Non-pigmented ciliary epithelial cell (primary cell): ENCODE measurements at regions not wholly inside any gene's neighbourhood (a gene's known extent, or its start where the extent isn't known, plus 50 kb on each side); places are given as distances from the start of the nearest gene placed in this dataset.

ENCODE experiments used
- DNase-seq: peaks from one replicate; pipeline ENCODE4 v3.0.0-alpha.2; 2010; ENCODE audit warnings: low read depth

DNA sequence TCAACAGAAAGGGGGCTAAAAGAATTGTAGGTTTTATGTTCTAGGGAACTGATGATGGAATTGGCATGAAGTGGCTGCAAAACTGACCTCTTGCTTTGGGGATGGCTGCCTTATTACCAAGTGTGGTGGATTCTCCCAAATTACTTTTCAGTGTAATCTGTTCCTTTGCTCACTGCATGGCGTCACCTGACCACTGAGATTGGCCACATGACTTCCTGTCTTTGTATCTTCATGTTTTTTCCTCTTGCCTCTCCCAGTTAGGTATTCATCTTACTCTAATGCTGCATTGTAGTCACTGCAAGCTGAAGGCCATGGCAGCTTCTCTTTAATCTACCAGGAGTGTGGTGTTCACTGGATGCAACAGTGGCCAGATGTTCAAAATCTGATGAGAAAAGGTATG is 257.7 kb upstream of the TNP1 start:
- no peak for DNase-seq

GRCh38 chr2:217116610-217117009 is 256.7 kb upstream of the TNP1 start:
- no peak for DNase-seq

DNA sequence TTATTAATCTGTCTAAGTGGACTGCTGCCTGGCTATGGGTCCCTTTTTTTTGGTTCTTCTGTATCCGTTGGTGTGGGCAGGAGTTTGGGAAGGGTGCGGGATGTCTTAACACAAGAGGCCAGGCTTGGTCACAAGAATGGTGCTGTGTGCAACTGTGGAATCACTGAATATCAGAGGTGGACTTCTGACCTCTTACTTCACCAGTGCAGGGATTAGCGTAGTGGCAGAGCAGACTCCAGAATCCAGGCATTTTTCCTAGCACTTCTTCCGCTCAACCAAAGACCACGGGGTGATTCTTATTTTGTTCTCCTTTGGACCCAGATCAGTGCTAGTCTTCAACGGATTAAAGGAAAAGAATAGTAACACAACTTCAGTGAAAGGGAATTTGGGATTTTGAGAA is 254.3 kb upstream of the TNP1 start:
- DNase-seq, result no peak

- DNase-seq, result no peak
Measured at GRCh38 chr2:217113491-217113890, 253.6 kb upstream of the TNP1 start.

DNA sequence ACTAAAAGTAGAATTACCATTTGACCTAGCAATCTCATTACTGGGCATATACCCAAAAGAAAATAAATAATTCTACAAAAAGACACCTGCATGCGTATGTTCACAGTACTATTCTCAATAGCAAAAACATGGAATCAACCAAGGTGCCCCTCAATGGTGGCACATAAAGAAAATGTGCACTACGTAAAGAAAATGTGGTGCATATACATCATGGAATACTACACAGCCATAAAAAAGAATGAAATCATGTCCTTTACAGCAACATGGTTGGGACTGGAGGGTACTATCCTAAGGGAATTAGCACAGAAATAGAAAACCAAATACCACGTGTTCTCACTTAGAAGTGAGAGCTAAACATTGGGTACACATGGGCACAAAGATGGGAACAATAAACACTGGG is 250.7 kb upstream of the TNP1 start:
- no peak for DNase-seq

GRCh38 chr2:217108575-217109027 is 248.7 kb upstream of the TNP1 start:
- DNase-seq, result no peak

- no peak for DNase-seq
Measured at GRCh38 chr2:217108086-217108485, 248.2 kb upstream of the TNP1 start.

DNA sequence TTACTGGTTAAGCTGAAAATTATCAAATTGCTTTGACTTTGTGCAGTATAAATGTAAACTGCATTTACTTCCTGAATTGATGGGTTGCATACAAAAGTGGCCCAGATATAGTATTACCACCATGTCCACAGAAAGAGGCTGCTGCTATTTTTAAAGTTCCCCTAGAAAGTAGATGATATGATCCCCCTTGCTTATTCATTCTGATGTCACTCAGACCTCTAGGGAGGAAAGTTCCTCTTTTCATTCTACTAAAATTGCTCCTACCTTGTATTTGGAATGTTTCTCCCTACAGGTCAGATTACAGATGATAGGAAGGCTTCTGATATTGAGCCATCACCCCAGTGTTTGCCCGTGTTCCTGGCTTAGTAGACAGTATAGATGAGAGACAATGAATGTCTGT is 247.6 kb upstream of the TNP1 start:
- DNase-seq, result no peak

DNA sequence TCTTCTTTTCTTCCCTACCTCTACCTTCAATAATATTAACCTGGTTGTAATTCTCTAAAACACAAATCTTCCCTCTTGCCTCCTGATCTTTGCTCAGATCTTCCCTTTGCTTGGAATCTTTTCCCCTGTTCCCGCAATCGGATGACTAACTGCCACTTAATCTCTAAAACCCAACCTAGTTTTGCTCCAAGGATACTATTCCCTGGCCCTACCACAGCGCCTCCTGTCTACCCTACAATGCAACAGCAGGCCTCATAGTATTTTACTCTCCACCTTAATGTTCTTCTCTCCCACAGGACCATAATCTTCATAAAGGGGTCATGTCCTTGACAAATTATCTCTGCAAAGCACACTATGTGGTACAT is 246.8 kb upstream of the TNP1 start:
- no peak for DNase-seq

- peak; percentile 88 for DNase-seq
Measured at GRCh38 chr2:217105733-217106649, 246.1 kb upstream of the TNP1 start.

DNA sequence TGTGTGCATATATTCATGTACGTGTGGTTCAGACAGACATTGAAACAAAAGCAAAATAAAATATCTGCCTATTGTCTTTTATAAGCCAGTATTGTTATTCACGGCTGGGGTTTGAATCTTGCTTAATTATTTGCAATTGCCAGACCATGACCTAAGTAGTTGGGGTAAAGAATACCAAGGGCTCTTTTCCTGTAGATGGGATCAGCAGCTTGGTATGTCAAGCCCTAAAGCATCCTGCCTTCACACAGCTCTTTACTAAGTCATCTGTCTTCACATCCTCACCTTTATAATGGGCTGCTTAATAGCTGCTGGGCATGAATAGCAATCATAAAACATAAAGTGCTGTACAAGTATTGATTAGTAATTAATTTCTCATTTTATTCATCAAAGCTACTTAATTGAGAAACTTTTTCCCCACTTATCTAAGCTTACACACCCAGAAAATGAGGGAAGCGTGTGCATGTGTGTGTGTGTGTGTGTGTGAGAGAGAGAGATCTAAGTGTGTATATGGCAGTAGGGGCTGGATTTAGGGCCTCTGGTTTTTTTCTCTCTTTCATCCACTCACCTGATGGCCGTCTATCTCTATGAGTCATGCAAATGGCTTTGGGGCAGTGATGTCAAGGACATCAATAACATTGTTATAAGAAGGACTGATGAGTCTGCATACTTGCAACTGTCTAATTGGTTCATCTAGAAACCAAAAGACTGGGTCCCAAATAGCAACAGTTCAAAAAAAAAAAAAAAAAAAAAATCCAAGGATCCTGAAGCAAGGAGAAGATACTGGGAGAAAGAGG is 244.1 kb upstream of the TNP1 start:
- DNase-seq, result no peak

DNA sequence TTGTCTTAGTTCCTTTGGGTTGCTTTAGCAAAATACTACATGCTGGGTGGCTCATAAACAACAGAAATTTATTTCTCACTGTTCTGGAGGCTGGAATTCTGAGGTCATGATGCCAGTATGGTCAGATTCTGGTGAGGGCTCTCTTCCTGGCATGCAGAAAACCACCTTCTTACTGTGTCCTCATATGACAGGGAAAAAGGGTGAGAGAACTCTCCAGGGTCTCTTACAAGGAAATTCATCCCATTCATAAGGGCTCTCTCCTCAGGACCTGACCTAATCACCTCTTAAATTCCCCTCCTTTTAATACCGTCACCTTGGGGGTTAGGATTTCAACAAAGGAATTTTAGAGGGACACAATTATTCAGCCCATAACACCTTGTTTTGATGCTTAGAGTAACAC is 243.1 kb upstream of the TNP1 start:
- DNase-seq, result no peak

GRCh38 chr2:217101972-217102371 is 242.1 kb upstream of the TNP1 start:
- no peak for DNase-seq

GRCh38 chr2:217099561-217099960 is 239.7 kb upstream of the TNP1 start:
- no peak for DNase-seq

DNA sequence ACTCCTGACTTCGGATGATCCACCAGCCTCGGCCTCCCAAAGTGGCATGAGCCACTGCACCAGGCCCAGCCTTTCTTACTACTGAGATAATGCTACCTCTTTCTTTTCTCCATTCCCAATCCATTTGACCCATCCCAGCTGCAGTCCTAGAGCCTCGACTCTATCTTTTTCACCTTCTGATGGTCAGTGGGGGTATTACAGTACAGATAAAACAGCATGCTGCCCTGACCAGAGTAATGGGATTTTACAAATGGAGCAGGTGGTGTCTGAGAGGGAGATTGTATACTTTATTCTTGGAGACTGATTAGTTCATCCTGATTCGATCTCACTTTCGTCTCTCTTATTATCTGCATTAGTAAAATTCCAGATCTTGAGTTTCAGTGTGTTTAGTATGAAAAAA is 238.6 kb upstream of the TNP1 start:
- DNase-seq, result no peak

GRCh38 chr2:217097346-217097745 is 237.5 kb upstream of the TNP1 start:
- no peak for DNase-seq

- DNase-seq, result no peak
Measured at GRCh38 chr2:217096474-217097225, 236.8 kb upstream of the TNP1 start.

DNA sequence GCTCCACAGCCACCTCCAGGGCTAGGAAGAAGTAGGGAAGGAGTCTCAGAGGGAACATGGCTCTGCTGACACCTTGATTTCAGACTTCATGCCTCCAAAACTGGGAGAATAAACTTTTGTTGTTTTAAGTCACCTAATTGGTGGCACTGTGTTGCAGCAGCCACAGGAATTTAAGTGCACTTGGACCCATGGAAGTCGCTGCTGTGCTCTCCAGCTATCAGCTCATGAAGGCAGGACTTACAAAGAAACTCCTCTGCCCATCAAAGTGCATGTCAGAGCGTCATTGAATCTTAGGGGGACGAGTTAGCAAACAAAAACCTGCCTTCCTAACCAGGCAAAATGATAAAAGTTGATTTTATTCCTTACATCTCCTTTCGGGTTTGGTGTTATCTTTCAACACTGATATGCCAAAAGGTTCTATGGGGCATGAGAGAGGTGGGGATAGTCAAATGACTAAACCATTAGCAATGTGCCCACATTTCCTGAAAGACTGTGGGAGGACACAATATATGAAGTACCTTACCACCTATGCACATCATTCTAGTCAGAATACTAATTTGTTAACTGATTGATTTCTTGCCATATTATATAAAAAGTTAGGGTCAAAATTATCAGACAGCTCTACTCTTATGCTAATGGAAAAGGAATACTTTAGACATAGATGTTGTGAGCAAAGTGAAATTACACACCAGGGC is 235.8 kb upstream of the TNP1 start:
- no peak for DNase-seq

GRCh38 chr2:217092710-217093379 is 233.0 kb upstream of the TNP1 start:
- no peak for DNase-seq

GRCh38 chr2:217091531-217091930 is 231.7 kb upstream of the TNP1 start:
- no peak for DNase-seq

DNA sequence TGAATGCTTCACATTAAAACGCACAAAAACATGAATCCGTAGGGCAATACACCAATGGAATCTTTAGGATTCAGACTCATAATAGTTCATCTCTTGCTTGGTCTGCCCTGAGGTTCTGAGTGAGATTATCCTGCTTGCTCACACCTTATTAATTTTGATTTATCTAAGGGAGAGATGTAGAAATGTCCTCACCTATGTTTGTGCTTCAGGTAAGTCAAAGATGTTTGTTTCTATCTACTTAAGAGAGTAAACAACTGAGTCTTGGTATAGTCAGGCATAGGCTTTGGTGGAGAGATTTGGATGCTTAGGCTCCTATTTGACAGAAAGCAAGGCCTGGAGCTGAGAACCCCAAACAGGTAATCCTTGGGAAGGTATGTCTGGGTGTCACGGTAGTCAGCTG is 231.0 kb upstream of the TNP1 start:
- DNase-seq, result no peak
